HEK293T (cell line): ENCODE measurements at regions not wholly inside any gene's neighbourhood (a gene's known extent, or its start where the extent isn't known, plus 50 kb on each side); places are given as distances from the start of the nearest gene placed in this dataset.

Experiments
- FOXM1 ChIP-seq: fragments of 450-650 bp; IDR thresholded peaks from 2 replicates; pipeline ENCODE4 v1.6.1; 2017; ENCODE audit warnings: mild to moderate bottlenecking, borderline replicate concordance
- NFRKB ChIP-seq: fragments of 450-650 bp; IDR thresholded peaks from 2 replicates; pipeline ENCODE4 v1.6.1; 2016; ENCODE audit warnings: mild to moderate bottlenecking, moderate library complexity
- SUZ12 ChIP-seq: fragments of 450-650 bp; IDR thresholded peaks from 2 replicates; pipeline ENCODE4 v1.6.1; 2016; ENCODE audit warnings: mild to moderate bottlenecking
- TARDBP ChIP-seq: fragments of 450-650 bp; IDR thresholded peaks from 2 replicates; pipeline ENCODE4 v1.6.1; 2016

DNA sequence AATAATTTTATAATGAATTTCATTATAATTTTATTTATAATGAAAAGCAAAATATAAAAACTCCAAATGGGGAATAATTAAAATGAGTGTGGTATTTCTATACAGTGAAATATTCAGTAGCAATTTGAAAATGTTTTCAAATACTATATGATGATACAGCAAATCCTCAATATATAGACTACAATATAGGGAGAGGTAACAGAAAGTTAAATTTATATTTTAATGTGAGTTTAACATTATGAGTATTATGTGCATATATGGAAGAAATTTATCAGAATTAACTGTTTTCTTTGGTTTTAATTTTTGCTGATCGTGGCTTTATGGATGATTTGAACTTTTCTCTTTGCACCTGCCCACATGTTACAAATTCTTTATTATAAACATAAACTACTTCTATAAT is 500.9 kb upstream of the ARRDC3 start:
- TF ChIP-seq NFRKB (no peak), SUZ12 (no peak), FOXM1 (no peak), TARDBP (no peak)
